CD4-positive, alpha-beta T cell (primary cell): ENCODE measurements at regions not wholly inside any gene's neighbourhood (a gene's known extent, or its start where the extent isn't known, plus 50 kb on each side); places are given as distances from the start of the nearest gene placed in this dataset.

Experiments used
- ATAC-seq: fragments of 200-7000 bp; cut with Tn5 transposase; one replicate; pipeline ENCODE4 v1.10.0; 2022; ENCODE audit warnings: mild to moderate bottlenecking; ENCODE audit not compliant: poor library complexity
- CTCF ChIA-PET: fragments of 350-600 bp; sonication (Branson Sonifier 250); formaldehyde crosslinking; loops from one replicate; lab custom pipeline; 2021; ENCODE audit warnings: antibody characterized with exemption, inconsistent platforms; lab: Charles Lee
- POLR2A ChIA-PET: fragments of 350-600 bp; sonication (Branson Sonifier 250); formaldehyde crosslinking; loops from one replicate; lab custom pipeline; 2021; ENCODE audit warnings: antibody characterized with exemption, inconsistent platforms; lab: Charles Lee
- DNase-seq, 14 experiments: peaks; one replicate each; pipeline ENCODE4 v3.0.0-alpha.2; 2013 to 2020; ENCODE audit warnings: mixed read lengths in 2 of 14
- H3K27ac ChIP-seq, 2 donors: one replicate each; pipeline versions ENCODE4 v1.5.1 to v1.7.0; 2013; ENCODE audit warnings: low read length in 2 of 2, low read depth in 1 of 2, mild to moderate bottlenecking in 1 of 2
- H3K27me3 ChIP-seq, 2 experiments: 1 replicate in 1 of 2; 2 replicates in 1 of 2; pipeline versions ENCODE4 v1.6.1 to v1.7.0; 2013; ENCODE audit warnings: low read length in 2 of 2, control low read depth in 1 of 2, mild to moderate bottlenecking in 1 of 2, moderate library complexity in 1 of 2; ENCODE audit not compliant: insufficient read depth in 2 of 2, control insufficient read depth in 1 of 2
- H3K36me3 ChIP-seq: one replicate; pipeline ENCODE4 v1.6.1; 2013; ENCODE audit warnings: low read length, control low read depth; ENCODE audit not compliant: insufficient read depth
- H3K4me1 ChIP-seq: one replicate; pipeline ENCODE4 v1.6.1; 2013; ENCODE audit warnings: low read length, control low read depth; ENCODE audit not compliant: insufficient read depth
- H3K4me3 ChIP-seq: one replicate; pipeline ENCODE4 v1.5.1; 2013; ENCODE audit warnings: mild to moderate bottlenecking, low read length, moderate library complexity
- H3K9me3 ChIP-seq, 2 experiments: 1 replicate in 1 of 2; 2 replicates in 1 of 2; pipeline versions ENCODE4 v1.6.1 to v1.7.0; 2013; ENCODE audit warnings: low read length in 2 of 2, mild to moderate bottlenecking in 2 of 2, control low read depth in 1 of 2, moderate library complexity in 1 of 2; ENCODE audit not compliant: control insufficient read depth in 1 of 2, insufficient read depth in 1 of 2
- H3K27ac Mint-ChIP-seq: one replicate; pipeline ENCODE4 v1.8.0; 2020; ENCODE audit warnings: mixed read lengths
- H3K27me3 Mint-ChIP-seq: one replicate; pipeline ENCODE4 v1.8.0; 2021; ENCODE audit warnings: mixed read lengths
- H3K36me3 Mint-ChIP-seq: one replicate; pipeline ENCODE4 v1.8.0; 2021; ENCODE audit warnings: low read depth, mixed read lengths
- H3K4me1 Mint-ChIP-seq: one replicate; pipeline ENCODE4 v1.8.0; 2021; ENCODE audit warnings: low read depth, mixed read lengths
- H3K4me3 Mint-ChIP-seq: one replicate; pipeline ENCODE4 v1.8.0; 2020; ENCODE audit warnings: mild to moderate bottlenecking, mixed read lengths
- H3K9me3 Mint-ChIP-seq: one replicate; pipeline ENCODE4 v1.8.0; 2020; ENCODE audit warnings: mixed read lengths
- CTCF ChIP-seq: fragments of 200-600 bp; IDR thresholded peaks from one replicate; pipeline ENCODE4 v1.8.0; 2022; ENCODE audit warnings: antibody characterized with exemption, mild to moderate bottlenecking
- intact Hi-C, 2 experiments: fragments of 100-400 bp; cut with DNase I in 1 of 2; cut with micrococcal nuclease in 1 of 2; formaldehyde crosslinking; loops; one replicate each; pipeline versions ENCODE4 v1.15.1 to v1.9.0; 2023 to 2025; cut with DNase I, micrococcal nuclease

DNA sequence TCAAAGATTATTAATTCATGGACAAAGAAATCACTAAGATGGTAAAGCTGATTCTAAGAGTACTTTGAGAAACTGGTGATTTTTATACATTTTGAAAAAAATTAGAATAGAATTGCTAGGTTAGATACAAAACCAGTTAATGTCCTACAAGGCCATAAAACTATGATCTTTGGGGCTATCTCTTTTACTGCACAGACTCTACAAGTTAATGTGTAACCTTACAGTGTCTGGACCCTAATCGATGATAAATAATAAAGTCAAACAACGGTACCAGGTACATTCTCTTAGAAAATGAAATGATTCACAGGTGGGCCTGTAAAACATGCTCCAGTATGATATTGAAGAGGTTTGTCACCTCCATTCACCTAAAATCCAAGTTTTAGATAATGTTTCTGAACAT, 199.8 kb upstream of the LYZL1 start:
- POLR2A ChIA-PET: no interaction called here
- Mint-ChIP-seq H3K27me3 (no peaks in the 10 kb centered on the region), H3K36me3 (no peaks in the 10 kb centered on the region), H3K9me3 (no peaks in the 10 kb centered on the region), H3K4me3 (no peak overlapping the region), H3K27ac (no peak overlapping the region), H3K4me1 (no peaks in the 10 kb centered on the region)
- no peak for TF ChIP-seq CTCF
- Histone ChIP-seq H3K4me1 (no peaks in the 10 kb centered on the region), H3K9me3 (no peaks in the 10 kb centered on the region), H3K36me3 (no peaks in the 10 kb centered on the region), H3K4me3 (no peak overlapping the region), H3K27me3 (no peaks in the 10 kb centered on the region), H3K27ac (no peak overlapping the region)
- ATAC-seq (no peak), DNase-seq (no peak)
- intact Hi-C loops: no loop called here
- CTCF ChIA-PET: interaction anchor here (0.6 kb wide), 1 partner anchor 264 kb away, joined by 3 read pairs; no protein-coding TSS in a partner anchor

DNA sequence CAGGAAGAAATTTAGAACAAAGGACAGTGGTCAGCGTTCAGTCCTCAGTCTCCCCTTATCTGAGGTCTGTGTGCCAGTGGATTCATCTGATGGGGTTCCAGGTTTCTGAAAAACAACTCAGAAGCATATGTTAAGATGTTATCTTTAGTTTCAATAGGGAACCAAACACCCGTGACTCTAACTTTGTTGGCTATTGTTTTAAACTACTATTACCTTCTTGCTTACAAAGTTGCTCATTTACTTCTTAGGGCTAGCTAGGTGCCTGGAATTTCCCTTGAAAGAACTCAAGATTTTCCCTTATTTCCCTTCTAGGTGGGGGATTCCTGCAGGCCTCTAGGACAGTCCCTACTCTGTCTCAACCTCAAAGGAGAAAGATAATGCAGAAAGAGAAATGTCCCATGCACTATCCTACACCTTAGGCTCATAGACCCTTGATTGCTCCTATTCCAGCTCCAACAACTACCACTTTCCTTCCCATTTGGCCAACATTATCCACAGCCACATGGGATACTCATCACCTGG, 192.5 kb upstream of the LYZL1 start:
- ChIA-PET CTCF (no interaction called here), POLR2A (no interaction called here)
- Histone ChIP-seq H3K9me3 (peaks cover 0 to 5% of the 10 kb centered on the region in 2 experiments), H3K36me3 (no peaks in the 10 kb centered on the region), H3K4me3 (no peak overlapping the region), H3K27me3 (no peaks in the 10 kb centered on the region), H3K27ac (no peak overlapping the region), H3K4me1 (no peaks in the 10 kb centered on the region)
- DNase-seq (no peak), ATAC-seq (no peak)
- no peak for TF ChIP-seq CTCF
- intact Hi-C loops: no loop called here
- H3K4me1 Mint-ChIP-seq: no peaks in the 10 kb centered on the region
- no peak overlapping the region for H3K4me3 Mint-ChIP-seq
- H3K27me3 Mint-ChIP-seq: peaks cover 6% of the 10 kb centered on the region
- no peak overlapping the region for H3K27ac Mint-ChIP-seq
- H3K9me3 Mint-ChIP-seq: no peaks in the 10 kb centered on the region
- H3K36me3 Mint-ChIP-seq: no peaks in the 10 kb centered on the region

DNA sequence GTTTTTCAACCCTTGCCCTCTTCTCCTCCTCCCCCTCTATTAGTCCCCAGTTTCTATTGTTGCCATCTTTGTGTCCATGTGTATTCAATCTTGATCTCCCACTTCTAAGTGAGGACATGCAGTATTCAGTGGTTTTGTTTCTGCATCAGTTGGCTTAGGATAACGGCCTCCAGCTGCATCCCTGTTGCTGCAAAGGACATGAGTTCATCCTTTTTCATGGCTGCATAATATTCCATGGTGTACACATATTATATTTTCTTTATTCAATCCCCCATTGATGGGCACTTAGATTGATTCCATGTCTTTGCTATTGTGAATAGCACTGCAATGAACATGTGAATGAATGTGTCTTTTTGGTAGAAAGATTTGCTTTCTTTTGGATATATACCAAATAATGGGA, 190.4 kb upstream of the LYZL1 start:
- no peaks in the 10 kb centered on the region for H3K36me3 Mint-ChIP-seq
- POLR2A ChIA-PET: no interaction called here
- peaks cover 0 to 5% of the 10 kb centered on the region in 2 experiments for H3K9me3 ChIP-seq
- peaks cover 6% of the 10 kb centered on the region for H3K27me3 Mint-ChIP-seq
- H3K27ac Mint-ChIP-seq: no peak overlapping the region
- H3K4me3 Mint-ChIP-seq: no peak overlapping the region
- no peaks in the 10 kb centered on the region for H3K4me1 Mint-ChIP-seq
- CTCF ChIA-PET: no interaction called here
- no peak for ATAC-seq
- intact Hi-C loops: no loop called here
- H3K4me1 ChIP-seq: no peaks in the 10 kb centered on the region
- H3K9me3 Mint-ChIP-seq: no peaks in the 10 kb centered on the region
- peaks cover 0 to 2% of the 10 kb centered on the region in 2 experiments for H3K27me3 ChIP-seq
- H3K4me3 ChIP-seq: no peak overlapping the region
- H3K36me3 ChIP-seq: no peaks in the 10 kb centered on the region
- H3K27ac ChIP-seq: no peak overlapping the region
- DNase-seq: no peak
- TF ChIP-seq CTCF: no peak
